NCI-H2227 (cell line): ENCODE measurements at regions not wholly inside any gene's neighbourhood (a gene's known extent, or its start where the extent isn't known, plus 50 kb on each side); places are given as distances from the start of the nearest gene placed in this dataset.

Source experiments
- DNase-seq: peaks from one replicate; lab custom pipeline; 2025; ENCODE audit not compliant: unreplicated experiment; lab: John Stamatoyannopoulos, UW

GRCh38 chr9:27749838-27750237 is 176.6 kb upstream of the C9orf72 start:
- DNase-seq: no peak

DNA sequence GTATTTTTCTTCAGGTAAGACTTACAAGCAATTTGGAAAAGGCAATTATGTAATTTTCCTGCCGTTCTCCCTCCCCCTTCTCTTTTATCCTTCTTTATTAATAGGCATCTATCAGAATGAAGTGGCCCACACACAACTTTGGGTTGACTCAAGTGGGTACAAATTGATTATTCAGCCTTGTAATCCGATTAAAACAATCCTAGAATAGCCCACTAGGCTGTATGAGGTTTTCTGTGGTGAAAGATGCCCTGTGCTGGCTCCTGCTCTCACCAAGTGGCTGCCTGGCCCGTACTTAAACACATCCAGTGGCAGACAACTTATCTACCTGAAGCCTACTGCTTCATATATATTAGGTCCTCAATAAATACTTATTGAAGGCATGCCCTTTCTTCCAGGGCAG is 177.3 kb upstream of the C9orf72 start:
- DNase-seq: no peak

DNA sequence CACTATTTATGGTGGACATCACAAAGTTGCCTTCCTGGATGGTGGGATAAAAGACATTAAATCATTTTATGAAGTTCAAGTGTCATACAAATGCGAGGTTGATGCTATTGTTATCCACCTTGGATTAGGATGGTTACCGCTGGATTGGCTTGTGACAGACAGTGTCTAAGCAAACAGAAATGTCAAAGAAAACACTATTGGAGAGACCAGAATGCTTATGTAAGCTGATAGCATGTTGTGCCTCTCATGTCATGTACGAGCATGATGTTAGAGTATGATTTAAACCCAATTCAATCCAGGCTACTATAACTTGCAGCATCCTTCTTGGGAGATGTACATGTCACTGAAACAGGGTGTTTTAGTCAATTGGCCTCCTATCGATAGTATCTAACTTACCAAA is 178.8 kb upstream of the C9orf72 start:
- DNase-seq: no peak

GRCh38 chr9:27755846-27756245 is 182.6 kb upstream of the C9orf72 start:
- DNase-seq: no peak

- DNase-seq: no peak
Observed at GRCh38 chr9:27756418-27756817, 183.1 kb upstream of the C9orf72 start.

DNA sequence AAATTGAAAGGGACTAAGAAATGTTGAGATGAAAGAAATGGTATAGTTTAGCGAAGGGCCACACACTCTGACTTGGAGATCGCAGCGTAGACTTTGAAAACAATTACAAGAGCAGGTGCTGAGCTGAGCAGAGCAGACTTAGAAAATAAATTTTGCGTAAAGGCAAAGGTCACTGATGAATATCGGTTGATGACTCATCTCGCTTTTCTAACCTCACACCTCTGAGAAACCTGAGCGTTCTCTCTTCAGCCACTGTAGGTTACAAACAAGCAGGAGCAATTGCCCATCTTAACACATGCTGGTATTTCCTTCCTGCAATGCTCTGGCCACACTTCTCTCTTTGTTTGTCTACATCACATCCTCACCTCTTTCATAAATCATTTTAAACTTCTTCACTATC is 190.6 kb upstream of the C9orf72 start:
- no peak for DNase-seq

- no peak for DNase-seq
Observed at GRCh38 chr9:27765266-27766072, 192.2 kb upstream of the C9orf72 start.

DNA sequence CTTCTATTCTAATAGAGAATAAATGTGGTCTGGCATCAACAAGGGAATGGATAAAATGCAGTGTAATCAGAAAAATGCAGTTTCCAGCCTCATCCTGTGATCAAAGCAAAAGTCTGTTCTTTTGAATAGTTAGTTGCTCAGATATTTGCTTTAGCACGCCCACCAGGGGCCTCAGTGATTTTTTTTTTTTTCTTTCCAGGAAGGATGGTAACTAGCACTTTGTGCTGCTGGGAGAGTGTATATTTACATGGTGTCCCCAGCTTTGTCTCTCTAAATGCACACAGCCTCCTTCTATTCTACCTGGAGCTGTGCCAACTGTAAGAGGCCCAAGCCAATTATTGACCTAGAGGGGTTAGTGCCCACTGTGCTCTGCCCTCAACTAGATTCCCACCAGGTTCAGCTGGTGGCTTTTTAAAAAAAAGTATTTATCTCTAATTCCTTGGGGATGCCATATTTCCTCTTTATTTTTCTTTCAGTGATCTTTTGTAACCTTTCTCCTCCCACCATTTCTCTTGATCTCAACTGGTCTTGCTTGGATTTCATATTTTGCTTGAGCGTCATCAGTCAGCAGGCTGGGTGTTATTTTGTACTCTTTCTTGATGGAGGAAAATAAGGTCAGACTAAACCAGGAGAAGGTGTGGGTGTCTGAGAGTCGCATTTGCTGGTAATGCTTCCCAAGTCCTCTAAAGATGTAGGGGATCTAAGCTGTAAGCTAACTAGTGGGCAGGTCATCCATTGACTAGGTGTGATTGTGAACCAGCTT is 193.0 kb upstream of the C9orf72 start:
- DNase-seq: no peak

DNA sequence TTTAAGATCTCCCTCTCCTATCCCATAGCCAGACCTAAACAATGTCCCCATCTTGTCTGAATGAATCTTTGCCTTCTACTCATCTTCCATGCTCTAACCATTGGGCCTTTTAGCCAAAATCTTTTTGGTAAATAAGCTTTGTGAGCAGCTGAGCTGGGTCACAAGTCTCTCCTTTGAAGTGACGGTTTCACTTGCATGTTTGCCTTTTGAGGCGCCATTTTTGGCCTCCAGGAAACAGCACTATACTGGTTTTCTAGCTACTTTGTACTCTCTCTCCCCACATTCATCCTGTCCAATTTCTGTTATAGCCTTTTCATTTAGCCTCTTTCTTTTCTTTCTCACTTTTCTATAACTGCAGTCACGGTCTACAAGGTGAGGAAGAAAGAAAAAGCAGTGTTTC is 195.5 kb upstream of the C9orf72 start:
- no peak for DNase-seq

GRCh38 chr9:27770541-27770940 is 197.3 kb upstream of the C9orf72 start:
- DNase-seq: no peak

- no peak for DNase-seq
Observed at GRCh38 chr9:27771803-27772545, 198.7 kb upstream of the C9orf72 start.

GRCh38 chr9:27784847-27785713 is 211.8 kb upstream of the C9orf72 start:
- DNase-seq: no peak

DNA sequence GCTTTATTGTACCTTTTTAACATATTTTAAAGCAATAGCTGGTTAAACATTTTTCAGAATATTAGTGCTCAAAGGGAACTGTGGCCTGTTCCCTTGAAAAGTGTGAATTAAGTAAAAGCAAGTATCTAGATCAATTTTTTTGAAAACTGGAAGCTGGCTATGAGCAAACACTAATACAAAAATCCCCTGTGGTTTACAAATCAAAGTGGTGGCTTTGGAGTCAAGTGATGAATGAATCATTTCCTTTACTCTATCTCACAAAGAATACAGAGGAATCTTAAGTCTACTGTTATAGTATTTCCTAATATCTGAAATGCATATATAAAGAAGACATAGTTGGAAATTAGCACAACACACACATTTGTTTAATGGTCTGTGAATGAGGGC is 212.4 kb upstream of the C9orf72 start:
- no peak for DNase-seq

- no peak for DNase-seq
Observed at GRCh38 chr9:27787891-27788290, 214.6 kb upstream of the C9orf72 start.

DNA sequence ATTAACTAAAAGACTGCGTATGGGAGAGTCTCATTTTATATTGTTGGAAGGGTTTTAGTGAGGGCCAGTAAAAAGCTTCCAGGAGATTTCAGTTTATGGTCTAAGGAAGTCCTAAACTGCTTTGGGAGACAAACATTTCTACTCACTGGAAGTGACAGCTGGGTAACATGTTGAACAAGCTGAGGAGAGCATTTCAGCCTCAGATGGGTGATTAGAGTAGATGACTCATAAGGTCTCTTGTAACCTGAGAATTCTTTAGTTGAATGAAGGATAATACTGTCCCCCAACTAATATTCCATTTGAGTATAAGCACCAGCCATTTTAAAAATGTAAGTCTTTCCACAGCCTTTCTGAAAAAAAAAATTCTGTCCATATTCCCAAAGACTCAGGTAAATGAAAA is 218.0 kb upstream of the C9orf72 start:
- no peak for DNase-seq

DNA sequence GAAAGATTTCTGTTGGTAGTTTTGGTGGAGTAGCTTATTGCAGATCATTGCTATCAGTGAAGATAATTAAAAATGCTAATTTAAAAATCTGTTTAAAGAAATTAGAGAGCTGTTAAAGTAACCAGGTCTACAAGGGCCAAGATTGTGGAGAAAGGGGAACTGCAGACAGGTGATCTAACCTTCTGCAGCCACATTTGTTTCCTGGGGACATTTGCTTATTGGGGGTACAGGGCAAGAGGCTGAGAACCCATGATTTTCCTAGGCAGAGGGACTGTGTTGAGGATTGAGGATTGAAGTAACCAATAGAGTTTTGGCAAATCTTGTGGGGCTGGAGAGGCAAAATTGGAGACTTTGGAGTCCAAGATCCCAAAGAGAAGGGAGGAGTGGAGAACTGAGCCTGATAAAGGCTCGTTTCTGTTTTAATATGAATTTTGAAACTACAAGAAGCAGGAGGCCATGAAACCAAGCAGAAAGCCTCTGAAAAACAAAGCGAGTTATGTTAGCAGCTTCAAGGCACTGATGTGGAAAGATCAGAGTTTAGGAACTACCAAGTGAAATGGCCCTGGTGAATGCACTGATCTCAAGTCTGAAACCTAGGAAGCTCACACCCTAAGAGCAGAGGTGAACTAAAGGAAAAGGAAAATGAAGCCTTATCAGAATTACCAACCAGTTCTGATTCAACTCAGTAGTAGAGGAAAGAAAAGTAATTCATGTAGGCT is 219.8 kb upstream of the C9orf72 start:
- DNase-seq: no peak

- DNase-seq: no peak
Observed at GRCh38 chr9:27799326-27799725, 226.0 kb upstream of the C9orf72 start.

DNA sequence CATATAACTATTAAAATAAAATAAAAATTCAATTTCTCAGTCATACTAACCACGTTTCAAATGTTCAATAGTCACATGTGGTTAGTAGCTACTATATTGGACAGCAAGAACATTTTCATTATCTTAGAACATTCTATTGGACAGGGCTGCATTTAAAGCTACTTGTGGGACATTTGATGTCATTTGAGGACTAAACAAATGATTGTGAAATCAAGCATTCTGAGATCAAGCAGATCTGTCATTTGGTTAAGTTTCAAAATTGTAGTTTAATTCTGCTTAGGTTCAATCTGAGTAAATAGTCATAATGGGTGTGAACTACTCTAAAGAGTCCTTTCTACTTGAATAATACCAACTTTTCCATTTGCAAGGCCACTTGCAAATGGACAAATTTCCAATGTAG is 226.9 kb upstream of the C9orf72 start:
- no peak for DNase-seq

GRCh38 chr9:27800692-27801370 is 227.6 kb upstream of the C9orf72 start:
- DNase-seq: no peak

DNA sequence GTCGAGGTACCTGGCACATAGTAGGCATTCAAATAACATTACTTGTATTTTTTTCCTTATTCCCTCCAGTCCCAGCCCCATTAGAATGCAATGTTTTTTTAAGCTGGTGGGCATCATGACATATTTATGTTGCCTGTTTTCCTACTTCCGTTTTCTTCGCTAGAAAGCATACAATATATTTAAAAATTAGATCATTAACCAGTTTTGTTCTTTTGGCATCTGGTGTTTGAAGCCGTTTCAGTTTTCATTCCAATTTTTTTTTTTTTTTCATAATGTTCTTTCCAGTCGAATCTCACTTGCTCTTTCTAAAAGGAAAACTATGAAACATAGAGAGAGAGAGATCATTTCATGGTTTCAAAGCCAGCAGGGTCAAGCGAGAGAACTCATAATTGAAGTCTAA is 228.3 kb upstream of the C9orf72 start:
- DNase-seq: no peak
